Right lobe of liver (tissue), 1 donor: ENCODE measurements at regions not wholly inside any gene's neighbourhood (a gene's known extent, or its start where the extent isn't known, plus 50 kb on each side); places are given as distances from the start of the nearest gene placed in this dataset.

Experiments used
- small RNA-seq, 2 experiments: library from RNA; depleted of rRNA; stranded (forward); fragments of <200 nt; gene quantifications; one replicate each; pipeline ENCODE3, GENCODE V24; 2016

Small RNAs in the stretch of these regions (small RNA-seq; reads per million reads assigned to genes)
- gene RF00019 (0 reads per million in 2 experiments), gene RNU1-119P (0 reads per million in 2 experiments)
